ENCODE measurements at regions not wholly inside any gene's neighbourhood (a gene's known extent, or its start where the extent isn't known, plus 50 kb on each side); places are given as distances from the start of the nearest gene placed in this dataset.
A peak's percentile ranks its signal among the peaks of the same experiment; 100 is the strongest.
"Not testable (repeated sequence)": the region's sequence is repeated elsewhere in the genome, so short reads cannot be mapped to it uniquely, and the experiment has no call there.

- not testable (repeated sequence) for DNase-seq
Observed at GRCh38 chr13:30054546-30054945, 204.1 kb upstream of the UBL3 start.

GRCh38 chr13:30053939-30054338, 203.5 kb upstream of the UBL3 start:
- no peak for DNase-seq

- no peak for DNase-seq
Observed at GRCh38 chr13:30052120-30052519, 201.7 kb upstream of the UBL3 start.

- no peak for DNase-seq
Observed at GRCh38 chr13:30051531-30052060, 201.2 kb upstream of the UBL3 start.

- DNase-seq: peak; percentile 2
Observed at GRCh38 chr13:30049692-30050091, 199.3 kb upstream of the UBL3 start.

- DNase-seq: peak; percentile 3
Observed at GRCh38 chr13:30047154-30047874, 196.9 kb upstream of the UBL3 start.

- no peak for DNase-seq
Observed at GRCh38 chr13:30045916-30046704, 195.7 kb upstream of the UBL3 start.

- DNase-seq: no peak
Observed at GRCh38 chr13:30044932-30045331, 194.5 kb upstream of the UBL3 start.

- DNase-seq: no peak
Observed at GRCh38 chr13:30043631-30043925, 193.2 kb upstream of the UBL3 start.

GRCh38 chr13:30042891-30043630, 192.6 kb upstream of the UBL3 start:
- DNase-seq: no peak

GRCh38 chr13:30042272-30042671, 191.9 kb upstream of the UBL3 start:
- DNase-seq: no peak

GRCh38 chr13:30039511-30039911, 189.1 kb upstream of the UBL3 start:
- DNase-seq: no peak

- DNase-seq: no peak
Observed at GRCh38 chr13:30038884-30039283, 188.5 kb upstream of the UBL3 start.

- no peak for DNase-seq
Observed at GRCh38 chr13:30037766-30038165, 187.3 kb upstream of the UBL3 start.

GRCh38 chr13:30037306-30037705, 186.9 kb upstream of the UBL3 start:
- no peak for DNase-seq

GRCh38 chr13:30034458-30034795, 184.0 kb upstream of the UBL3 start:
- DNase-seq: no peak

GRCh38 chr13:30033681-30034457, 183.5 kb upstream of the UBL3 start:
- no peak for DNase-seq

- DNase-seq: no peak
Observed at GRCh38 chr13:30032263-30032662, 181.8 kb upstream of the UBL3 start.

GRCh38 chr13:30031488-30031887, 181.1 kb upstream of the UBL3 start:
- no peak for DNase-seq

GRCh38 chr13:30030141-30030750, 179.8 kb upstream of the UBL3 start:
- no peak for DNase-seq

GRCh38 chr13:30027569-30028455, 177.4 kb upstream of the UBL3 start:
- no peak for DNase-seq

All from stimulated activated CD4-positive, alpha-beta T cell treated with anti-CD3 and anti-CD28 coated beads, Interleukin-15, amount 100 ng/mL, for 24 hours (primary cell).